Lung microvascular endothelial cell (primary cell): ENCODE measurements at regions not wholly inside any gene's neighbourhood (a gene's known extent, or its start where the extent isn't known, plus 50 kb on each side); places are given as distances from the start of the nearest gene placed in this dataset.

Experiments
- DNase-seq, 2 donors: peaks; one replicate each; pipeline versions ENCODE4 v3.0.0 to v3.0.0-alpha.2; 2010; ENCODE audit warnings: low read depth in 2 of 2

GRCh38 chr4:178554352-178554751 lies 1112.1 kb upstream of the AGA start:
- no peak for DNase-seq

GRCh38 chr4:178556796-178557195 lies 1114.6 kb upstream of the AGA start:
- DNase-seq = no peak

- DNase-seq = no peak
These were observed 1135.7 kb upstream of the AGA start for GRCh38 chr4:178577933-178578332.

- DNase-seq = no peak
These were observed 1153.4 kb upstream of the AGA start for GRCh38 chr4:178595500-178596138.

GRCh38 chr4:178598672-178599071 lies 1156.4 kb upstream of the AGA start:
- no peak for DNase-seq

- no peak for DNase-seq
These were observed 1157.3 kb upstream of the AGA start for GRCh38 chr4:178599521-178599920.

GRCh38 chr4:178602833-178603232 lies 1160.6 kb upstream of the AGA start:
- no peak for DNase-seq

GRCh38 chr4:178611062-178611461 lies 1168.8 kb upstream of the AGA start:
- DNase-seq = no peak

GRCh38 chr4:178612733-178613132 lies 1170.5 kb upstream of the AGA start:
- no peak for DNase-seq

- DNase-seq = no peak
These were observed 1190.2 kb upstream of the AGA start for GRCh38 chr4:178632415-178632814.

GRCh38 chr4:178633263-178633662 lies 1191.0 kb upstream of the AGA start:
- no peak for DNase-seq

GRCh38 chr4:178664621-178665020 lies 1222.4 kb upstream of the AGA start:
- no peak for DNase-seq

- no peak for DNase-seq
These were observed 1223.7 kb upstream of the AGA start for GRCh38 chr4:178665916-178666315.

GRCh38 chr4:178671766-178672165 lies 1229.5 kb upstream of the AGA start:
- no peak for DNase-seq

GRCh38 chr4:178672512-178672911 lies 1230.3 kb upstream of the AGA start:
- no peak for DNase-seq

GRCh38 chr4:178681871-178682270 lies 1239.6 kb upstream of the AGA start:
- DNase-seq = no peak

GRCh38 chr4:178689926-178690325 lies 1247.7 kb upstream of the AGA start:
- no peak for DNase-seq

GRCh38 chr4:178693816-178694215 lies 1251.6 kb upstream of the AGA start:
- DNase-seq = no peak

- DNase-seq = no peak
These were observed 1254.3 kb upstream of the AGA start for GRCh38 chr4:178696515-178696914.

- DNase-seq = no peak
These were observed 1270.2 kb upstream of the AGA start for GRCh38 chr4:178712486-178712885.

- no peak for DNase-seq
These were observed 1295.8 kb upstream of the AGA start for GRCh38 chr4:178738026-178738425.

GRCh38 chr4:178745203-178745602 lies 1303.0 kb upstream of the AGA start:
- DNase-seq = no peak

GRCh38 chr4:178752954-178753525 lies 1310.8 kb upstream of the AGA start:
- DNase-seq = no peak

- no peak for DNase-seq
These were observed 1336.3 kb upstream of the AGA start for GRCh38 chr4:178778496-178778895.
